NB4 (cell line): ENCODE measurements at regions not wholly inside any gene's neighbourhood (a gene's known extent, or its start where the extent isn't known, plus 50 kb on each side); places are given as distances from the start of the nearest gene placed in this dataset.

Experiments used
- DNase-seq: peaks from one replicate; pipeline ENCODE4 v3.0.0; 2010; ENCODE audit warnings: low read depth
- H3K4me3 ChIP-seq: one replicate; pipeline ENCODE4 v1.5.1; 2011; ENCODE audit warnings: mild to moderate bottlenecking, low read depth, low read length, moderate library complexity
- CTCF ChIP-seq: IDR thresholded peaks from one replicate; pipeline ENCODE4 v1.5.1; 2012; ENCODE audit warnings: low read depth, low read length
- MAX ChIP-seq: IDR thresholded peaks from 2 replicates; pipeline ENCODE4 v1.6.1; 2011; ENCODE audit warnings: low read depth, low read length
- MYC ChIP-seq: IDR thresholded peaks from 2 replicates; pipeline ENCODE4 v1.6.1; 2011; ENCODE audit warnings: low read depth, low read length
- POLR2A ChIP-seq: IDR thresholded peaks from 2 replicates; pipeline ENCODE4 v1.6.1; 2011; ENCODE audit warnings: mild to moderate bottlenecking; ENCODE audit not compliant: insufficient read length; ENCODE audit errors: extremely low read depth

DNA sequence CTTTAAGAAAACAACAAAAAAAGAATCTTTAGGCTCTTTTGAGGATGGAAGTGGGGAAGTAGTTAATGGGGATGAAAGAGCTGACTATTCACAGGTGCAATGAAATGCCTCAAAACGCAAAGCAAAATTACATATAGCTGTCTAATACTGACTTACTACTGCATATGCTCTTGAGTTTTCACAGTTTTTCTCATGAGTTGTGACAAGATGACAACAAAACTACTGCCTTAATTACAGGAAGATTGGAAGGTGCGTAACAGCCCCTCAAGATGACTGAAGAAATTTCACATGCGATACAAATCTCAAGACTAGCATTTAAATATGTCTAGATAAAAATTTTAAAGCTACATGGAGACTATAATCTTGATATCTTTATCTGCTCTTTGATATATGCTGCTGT is 547.8 kb upstream of the POU3F2 start:
- DNase-seq: no peak
- no peak for TF ChIP-seq MYC
- no peak for TF ChIP-seq POLR2A
- TF ChIP-seq MAX: no peak
- no peak for TF ChIP-seq CTCF
- no peak overlapping the region for H3K4me3 ChIP-seq

DNA sequence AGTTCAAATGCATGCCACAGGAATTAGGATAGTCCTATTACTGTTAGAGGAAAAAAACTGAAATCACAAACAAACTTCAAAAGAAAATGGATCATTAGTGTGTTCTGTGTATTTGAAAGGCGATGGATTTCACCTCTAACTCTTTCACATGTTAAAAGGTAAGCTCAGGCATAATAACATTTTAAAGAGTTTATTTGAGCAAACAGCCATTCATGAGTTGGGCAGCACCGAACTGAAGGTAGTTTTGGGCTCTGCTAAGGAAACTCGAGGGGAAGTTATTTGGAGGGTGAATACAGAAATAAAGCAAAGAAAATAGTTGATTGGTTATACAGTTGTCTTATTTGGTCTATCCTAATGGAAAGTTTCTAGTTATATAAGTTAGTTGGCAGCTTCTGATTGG is 546.5 kb upstream of the POU3F2 start:
- DNase-seq: no peak
- TF ChIP-seq MAX: no peak
- TF ChIP-seq POLR2A: no peak
- no peak for TF ChIP-seq MYC
- no peak for TF ChIP-seq CTCF
- H3K4me3 ChIP-seq: no peak overlapping the region

DNA sequence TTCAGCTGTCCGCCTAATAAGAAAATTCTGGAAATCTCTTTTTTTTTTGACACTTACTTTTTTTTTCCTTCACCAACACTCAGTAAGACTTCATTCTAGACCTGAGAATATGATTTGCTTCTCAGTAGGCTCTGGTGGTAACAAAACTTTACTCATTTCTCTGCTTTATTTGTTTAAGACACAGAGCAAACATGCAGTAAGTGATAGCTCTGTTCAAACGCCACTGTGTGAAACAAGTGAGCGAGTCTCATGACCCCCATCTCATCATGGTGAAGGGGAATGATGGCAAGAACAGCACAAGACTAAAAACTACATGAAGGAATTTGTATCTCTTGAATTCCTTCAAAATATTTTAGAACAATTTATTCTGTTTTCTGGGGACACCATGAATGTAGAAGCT is 541.6 kb upstream of the POU3F2 start:
- DNase-seq: no peak
- TF ChIP-seq CTCF: no peak
- TF ChIP-seq POLR2A: no peak
- no peak for TF ChIP-seq MAX
- TF ChIP-seq MYC: no peak
- no peak overlapping the region for H3K4me3 ChIP-seq

DNA sequence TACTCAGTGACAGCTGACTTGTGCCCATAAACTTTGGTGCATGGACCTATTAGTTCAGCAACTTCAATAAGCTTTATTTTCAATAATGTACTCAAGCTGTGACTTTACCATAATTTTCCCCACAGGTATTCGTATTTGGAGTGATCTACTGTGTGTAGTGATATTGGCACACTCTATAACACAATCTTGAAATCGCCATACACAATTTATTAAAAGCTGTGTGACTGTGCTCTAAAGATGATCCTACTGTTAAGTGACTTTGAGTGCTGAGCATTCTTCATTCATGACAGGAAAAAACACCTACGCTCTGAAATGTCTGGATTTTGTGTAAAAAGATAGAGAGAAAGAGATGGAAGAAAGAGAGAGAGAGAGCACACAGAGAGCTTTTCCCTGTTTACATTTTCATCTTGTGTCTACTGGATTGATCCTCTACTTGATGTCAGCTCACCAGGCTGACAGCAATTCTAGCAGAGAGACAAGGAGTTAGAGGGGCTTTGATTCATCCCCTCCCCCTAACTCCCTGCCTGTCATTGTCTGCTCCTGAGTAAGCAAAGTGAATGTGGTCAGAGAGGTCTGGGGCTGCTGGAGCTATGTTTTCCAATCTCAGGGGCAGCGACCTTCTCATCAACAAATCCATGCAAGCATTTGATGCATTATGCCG is 538.7 kb upstream of the POU3F2 start:
- no peak for DNase-seq
- no peak for TF ChIP-seq POLR2A
- no peak for TF ChIP-seq MYC
- no peak for TF ChIP-seq CTCF
- no peak for TF ChIP-seq MAX
- no peak overlapping the region for H3K4me3 ChIP-seq

GRCh38 chr6:98308564-98308963 is 525.8 kb upstream of the POU3F2 start:
- TF ChIP-seq MAX: no peak
- no peak for TF ChIP-seq POLR2A
- TF ChIP-seq CTCF: no peak
- TF ChIP-seq MYC: no peak
- DNase-seq: no peak
- H3K4me3 ChIP-seq: no peak overlapping the region

- TF ChIP-seq POLR2A (no peak), MAX (no peak), MYC (no peak), CTCF (no peak)
Observed at GRCh38 chr6:98310443-98310842, 523.9 kb upstream of the POU3F2 start.

More at GRCh38 chr6:98310443-98310842, 523.9 kb upstream of the POU3F2 start:
- no peak overlapping the region for H3K4me3 ChIP-seq
- no peak for DNase-seq
